ENCODE measurements at regions not wholly inside any gene's neighbourhood (a gene's known extent, or its start where the extent isn't known, plus 50 kb on each side); places are given as distances from the start of the nearest gene placed in this dataset.

GRCh38 chr17:72258711-72259110 lies 137.9 kb downstream of the SOX9 start:
- no peak for DNase-seq (ENCODE audit: low spot score)

DNA sequence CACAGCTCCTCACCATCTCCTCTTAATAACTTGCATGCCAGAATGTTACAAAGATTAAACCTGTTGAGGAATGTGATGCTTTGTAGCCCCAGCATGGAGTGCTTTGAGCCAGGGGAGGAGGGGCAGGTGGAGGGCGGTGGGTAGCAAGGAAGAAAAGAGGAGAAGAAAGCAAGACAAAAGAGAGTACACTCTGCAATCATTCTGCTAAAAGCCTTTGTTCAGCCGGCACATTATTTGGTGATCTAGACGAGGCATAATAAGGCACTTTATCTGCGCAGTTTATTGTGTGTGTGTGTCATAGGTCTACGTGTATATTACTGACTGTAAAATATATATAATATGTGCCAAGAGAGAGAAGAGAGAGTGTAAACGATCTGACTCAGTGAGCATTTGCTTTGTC lies 139.1 kb downstream of the SOX9 start:
- DNase-seq (ENCODE audit: low spot score) = no peak

DNA sequence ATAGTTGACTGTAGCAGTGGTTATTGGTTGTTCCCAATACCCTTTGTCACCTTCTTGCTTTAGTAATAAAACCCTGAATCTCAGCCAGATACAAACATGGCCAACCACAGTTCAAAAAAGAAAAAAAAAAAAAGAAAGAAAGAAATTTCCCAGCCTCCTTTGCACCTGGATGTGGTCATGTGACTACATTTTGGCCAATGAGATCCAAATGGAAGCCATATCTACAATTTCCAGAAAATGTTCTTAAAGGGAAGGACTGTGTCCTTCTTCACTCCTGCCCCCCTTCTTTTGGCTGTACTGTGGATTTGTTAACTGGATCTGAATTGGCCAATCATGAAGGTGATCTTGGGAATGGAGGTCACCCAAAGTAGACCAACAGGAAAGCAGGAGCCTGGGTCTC lies 141.9 kb downstream of the SOX9 start:
- DNase-seq (ENCODE audit: low spot score) = no peak

DNA sequence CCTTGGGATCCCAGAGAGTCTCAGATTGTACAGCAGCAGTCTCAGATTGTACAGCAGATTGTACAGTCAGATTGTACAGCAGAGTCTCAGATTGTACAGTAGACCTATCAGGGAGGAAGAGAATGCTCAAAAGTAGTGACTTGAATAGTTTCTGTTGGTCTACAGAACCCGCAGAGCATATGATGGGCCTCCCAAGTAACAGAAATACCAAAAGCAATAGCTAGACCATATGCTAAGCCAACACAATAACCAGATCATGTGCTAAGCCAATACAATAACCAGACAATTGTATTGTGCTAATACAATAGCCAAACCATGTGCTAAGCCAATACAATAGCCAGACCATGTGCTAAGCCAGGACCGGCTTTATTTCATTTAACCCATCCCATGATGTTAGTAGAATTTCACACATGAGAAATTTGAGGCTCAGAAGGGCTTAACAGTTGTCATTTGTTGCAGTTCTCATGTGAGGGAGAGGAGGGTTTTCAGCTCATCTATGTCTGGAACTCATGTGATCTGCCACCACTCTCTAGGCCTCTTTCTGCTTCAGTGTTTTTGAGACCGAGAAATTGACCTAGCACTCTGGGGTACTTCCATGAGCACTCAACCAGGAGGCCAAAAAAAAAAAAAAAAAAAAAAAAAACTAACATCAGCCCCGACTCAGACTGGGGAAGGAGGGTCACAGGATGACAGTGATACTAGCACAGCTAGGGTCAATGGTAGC lies 144.0 kb downstream of the SOX9 start:
- no peak for DNase-seq (ENCODE audit: low spot score)

- DNase-seq (ENCODE audit: low spot score) = no peak
These were observed 145.4 kb downstream of the SOX9 start for GRCh38 chr17:72266112-72266775.

DNA sequence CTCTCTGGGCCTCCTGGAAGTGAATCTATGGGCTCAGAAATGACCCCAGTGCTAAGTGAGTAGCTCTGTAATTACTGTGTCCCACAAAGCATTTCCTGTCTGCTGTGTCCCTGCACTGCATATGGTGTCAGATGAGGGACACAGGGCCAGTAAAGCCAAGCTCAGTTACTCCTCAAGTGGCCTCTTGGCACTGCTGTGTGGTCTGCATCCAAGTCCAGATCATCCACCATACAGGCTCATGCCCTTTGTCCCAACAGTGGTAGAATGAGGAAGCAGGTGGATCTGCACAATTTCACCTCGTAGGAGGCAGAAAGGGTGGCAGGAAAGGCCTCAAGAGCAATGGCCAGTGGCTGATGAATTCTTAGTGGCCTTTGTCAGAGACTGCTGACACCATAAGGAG lies 146.8 kb downstream of the SOX9 start:
- no peak for DNase-seq (ENCODE audit: low spot score)

GRCh38 chr17:72268431-72268830 lies 147.6 kb downstream of the SOX9 start:
- DNase-seq (ENCODE audit: low spot score) = no peak

- no peak for DNase-seq (ENCODE audit: low spot score)
These were observed 149.6 kb downstream of the SOX9 start for GRCh38 chr17:72270273-72270924.

DNA sequence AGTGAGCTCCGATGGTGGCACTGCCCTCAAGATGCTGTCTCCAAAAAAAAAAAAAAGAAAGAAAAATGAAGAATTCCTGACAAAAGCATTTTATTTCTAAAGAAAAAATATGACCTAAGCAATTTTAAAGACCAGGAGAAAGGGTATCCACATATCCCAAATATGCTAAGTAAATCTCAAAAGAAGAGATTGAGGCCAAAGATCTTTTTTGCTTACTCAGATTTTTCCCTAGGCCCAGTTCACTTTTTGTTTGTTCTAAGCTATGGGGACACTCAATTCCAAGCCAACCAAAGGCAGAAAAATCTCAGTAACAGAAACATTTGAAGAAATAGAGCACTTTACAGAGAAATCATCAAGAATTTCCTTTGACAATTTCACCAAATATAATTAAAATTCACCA lies 150.8 kb downstream of the SOX9 start:
- DNase-seq (ENCODE audit: low spot score) = no peak

- no peak for DNase-seq (ENCODE audit: low spot score)
These were observed 152.7 kb downstream of the SOX9 start for GRCh38 chr17:72273289-72274056.

- DNase-seq (ENCODE audit: low spot score) = no peak
These were observed 153.8 kb downstream of the SOX9 start for GRCh38 chr17:72274614-72275013.

DNA sequence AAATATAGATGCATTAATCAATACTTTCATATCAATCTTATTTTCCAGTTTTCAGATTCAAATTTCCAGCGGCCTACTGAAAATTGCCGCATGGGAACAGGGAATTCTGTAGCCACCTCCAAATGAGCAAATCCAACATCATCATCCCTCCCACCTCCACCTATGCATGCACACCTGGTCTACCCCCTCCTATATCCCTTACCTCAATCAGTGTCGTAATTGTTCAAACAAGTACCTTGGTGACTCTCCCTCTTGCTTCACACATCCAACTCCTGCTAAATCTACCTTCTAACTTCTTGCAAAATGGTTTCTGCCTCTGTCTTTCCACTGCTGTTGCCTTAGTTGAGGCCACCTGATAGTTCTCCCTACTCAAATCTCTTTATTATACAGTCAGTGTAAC lies 160.1 kb downstream of the SOX9 start:
- no peak for DNase-seq (ENCODE audit: low spot score)

DNA sequence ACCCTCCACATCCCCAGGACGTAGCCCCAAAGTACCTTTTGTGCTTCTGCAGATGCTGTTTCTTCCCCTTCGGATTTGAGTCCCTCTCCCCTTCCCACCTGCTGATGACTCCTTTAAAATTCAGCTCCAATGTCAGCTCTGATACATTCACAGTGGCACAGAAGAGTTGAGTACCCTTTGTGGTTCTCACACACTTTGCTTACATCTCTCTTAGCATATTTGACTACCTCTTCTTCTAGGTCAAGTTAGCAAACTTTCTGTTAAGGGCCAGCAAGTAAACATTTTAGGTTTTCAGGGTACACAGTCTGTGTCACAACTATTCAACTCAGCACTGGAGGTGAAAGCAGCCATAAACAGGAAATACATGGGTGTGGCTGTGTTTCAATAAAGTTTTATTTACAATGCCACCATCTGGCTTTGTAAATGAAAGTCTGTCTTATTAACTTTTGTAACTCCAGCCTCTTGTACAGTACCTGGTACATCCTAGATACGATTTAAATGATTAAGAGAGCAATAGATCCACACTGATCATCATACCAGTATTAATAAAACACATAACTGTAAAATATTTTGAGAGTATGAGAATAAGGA lies 161.7 kb downstream of the SOX9 start:
- no peak for DNase-seq (ENCODE audit: low spot score)

GRCh38 chr17:72284806-72285205 lies 164.0 kb downstream of the SOX9 start:
- DNase-seq (ENCODE audit: low spot score) = no peak

DNA sequence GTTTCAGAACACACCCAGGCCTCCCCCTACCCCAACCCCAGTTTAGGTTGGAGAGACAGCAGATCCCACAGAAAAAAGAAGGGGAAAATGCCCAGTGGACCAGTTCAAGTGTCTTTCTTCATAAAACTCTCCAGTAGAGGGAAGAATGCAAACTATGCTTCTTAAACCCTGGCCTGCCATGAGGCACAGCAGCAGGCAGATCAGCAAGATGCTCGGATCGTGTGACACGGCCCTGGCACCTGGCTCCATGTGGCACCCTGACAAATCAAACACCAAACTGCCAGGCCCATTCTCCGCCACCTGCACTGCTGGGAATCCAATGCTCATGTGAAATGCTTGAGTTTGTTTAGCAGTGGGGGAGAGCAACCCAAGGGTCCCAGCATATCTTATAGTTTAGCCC lies 166.8 kb downstream of the SOX9 start:
- DNase-seq (ENCODE audit: low spot score) = no peak

GRCh38 chr17:72294487-72294893 lies 173.7 kb downstream of the SOX9 start:
- no peak for DNase-seq (ENCODE audit: low spot score)

DNA sequence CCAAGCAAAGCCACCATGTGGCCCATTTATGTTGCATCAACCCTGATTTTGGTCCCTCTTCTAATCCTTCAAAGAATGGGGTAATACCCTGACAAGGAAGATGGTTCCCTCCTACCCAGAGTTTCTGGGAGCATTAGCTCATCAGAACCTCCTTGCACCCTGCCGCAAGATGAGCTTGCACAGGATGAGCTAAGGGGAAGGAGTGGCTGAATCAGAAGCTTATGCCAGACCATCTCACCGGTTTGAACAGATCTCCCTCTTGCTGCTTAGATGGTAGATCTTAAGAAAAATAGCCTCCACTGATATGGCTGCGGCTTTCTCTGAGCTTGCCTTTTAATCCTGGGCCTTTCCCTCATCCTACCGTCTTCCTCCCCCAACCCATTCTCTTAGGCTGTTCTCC lies 175.1 kb downstream of the SOX9 start:
- no peak for DNase-seq (ENCODE audit: low spot score)

- no peak for DNase-seq (ENCODE audit: low spot score)
These were observed 175.6 kb downstream of the SOX9 start for GRCh38 chr17:72296456-72296855.

- DNase-seq (ENCODE audit: low spot score) = no peak
These were observed 176.7 kb downstream of the SOX9 start for GRCh38 chr17:72297326-72298115.

DNA sequence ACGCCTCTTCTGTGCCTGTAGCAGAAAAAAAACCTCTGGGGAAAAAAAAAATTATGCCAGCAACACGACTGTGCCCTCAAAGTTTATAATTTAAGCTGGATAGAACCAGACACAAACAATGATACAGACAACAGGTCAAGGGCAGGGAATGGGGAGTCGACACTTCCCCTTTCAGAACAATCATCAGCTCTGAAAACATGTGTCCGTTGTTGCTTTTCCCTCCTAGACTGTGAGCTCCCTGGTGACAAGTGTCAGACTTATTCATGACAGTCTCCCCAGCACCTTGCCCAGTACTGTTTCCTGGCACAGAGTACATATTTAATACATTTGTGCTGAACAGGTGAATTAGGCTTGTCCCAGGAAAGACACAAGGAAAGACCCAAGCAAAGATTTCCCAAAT lies 178.3 kb downstream of the SOX9 start:
- no peak for DNase-seq (ENCODE audit: low spot score)

GRCh38 chr17:72299592-72299991 lies 178.8 kb downstream of the SOX9 start:
- no peak for DNase-seq (ENCODE audit: low spot score)
